HG02623 (cell line): ENCODE measurements at regions not wholly inside any gene's neighbourhood (a gene's known extent, or its start where the extent isn't known, plus 50 kb on each side); places are given as distances from the start of the nearest gene placed in this dataset.

Source experiments
- ATAC-seq: cut with Tn5 transposase; IDR thresholded peaks from one replicate; pipeline ENCODE4 v1.9.1; 2021; ENCODE audit warnings: moderate library complexity; ENCODE audit not compliant: unreplicated experiment

GRCh38 chr1:55854911-55855310 is 639.7 kb upstream of the USP24 start:
- ATAC-seq = no peak

- ATAC-seq = no peak
These were observed 633.7 kb upstream of the USP24 start for GRCh38 chr1:55848906-55849305.

GRCh38 chr1:55846051-55846450 is 630.9 kb upstream of the USP24 start:
- no peak for ATAC-seq

GRCh38 chr1:55844322-55844721 is 629.2 kb upstream of the USP24 start:
- ATAC-seq = no peak

- no peak for ATAC-seq
These were observed 624.5 kb upstream of the USP24 start for GRCh38 chr1:55839626-55840025.

GRCh38 chr1:55839221-55839620 is 624.1 kb upstream of the USP24 start:
- no peak for ATAC-seq

- ATAC-seq = no peak
These were observed 620.9 kb upstream of the USP24 start for GRCh38 chr1:55836086-55836485.

- ATAC-seq = no peak
These were observed 618.4 kb upstream of the USP24 start for GRCh38 chr1:55833529-55834091.

- ATAC-seq = no peak
These were observed 616.6 kb upstream of the USP24 start for GRCh38 chr1:55831759-55832158.

GRCh38 chr1:55828044-55828443 is 612.9 kb upstream of the USP24 start:
- ATAC-seq = no peak

GRCh38 chr1:55827350-55827749 is 612.2 kb upstream of the USP24 start:
- no peak for ATAC-seq

GRCh38 chr1:55826381-55827080 is 611.4 kb upstream of the USP24 start:
- ATAC-seq = no peak

- ATAC-seq = no peak
These were observed 610.3 kb upstream of the USP24 start for GRCh38 chr1:55825461-55825860.

GRCh38 chr1:55824251-55824640 is 609.1 kb upstream of the USP24 start:
- no peak for ATAC-seq

- no peak for ATAC-seq
These were observed 608.5 kb upstream of the USP24 start for GRCh38 chr1:55823541-55824250.

- no peak for ATAC-seq
These were observed 607.7 kb upstream of the USP24 start for GRCh38 chr1:55822891-55823290.

GRCh38 chr1:55821234-55821633 is 606.1 kb upstream of the USP24 start:
- no peak for ATAC-seq

- ATAC-seq = no peak
These were observed 605.3 kb upstream of the USP24 start for GRCh38 chr1:55820501-55820900.

GRCh38 chr1:55819011-55819410 is 603.8 kb upstream of the USP24 start:
- ATAC-seq = no peak

- ATAC-seq = no peak
These were observed 601.6 kb upstream of the USP24 start for GRCh38 chr1:55816456-55817426.
